ENCODE measurements at regions not wholly inside any gene's neighbourhood (a gene's known extent, or its start where the extent isn't known, plus 50 kb on each side); places are given as distances from the start of the nearest gene placed in this dataset.

GRCh38 chr2:126817172-126817571 is 81.5 kb upstream of the TEX51 start:
- intact Hi-C loops (cut with DNase I): no loop called here
- Histone ChIP-seq H3K27ac (no peak overlapping the region), H3K36me3 (no peaks in the 10 kb centered on the region), H3K9me3 (no peaks in the 10 kb centered on the region), H3K4me1 (ENCODE audit: insufficient read depth) (no peaks in the 10 kb centered on the region), H3K27me3 (no peaks in the 10 kb centered on the region), H3K4me3 (no peak overlapping the region)
- WGBS, 3 donors: 83 to 88% (median 85%) methylated on average over 3 of the region's 3 CpGs
- DNase-seq: no peak
- TF ChIP-seq POLR2A (IDR thresholded peaks at IDR 0.05) (no peak), EP300 (IDR thresholded peaks at IDR 0.05) (no peak)
- TF ChIP-seq, protein P1, sequence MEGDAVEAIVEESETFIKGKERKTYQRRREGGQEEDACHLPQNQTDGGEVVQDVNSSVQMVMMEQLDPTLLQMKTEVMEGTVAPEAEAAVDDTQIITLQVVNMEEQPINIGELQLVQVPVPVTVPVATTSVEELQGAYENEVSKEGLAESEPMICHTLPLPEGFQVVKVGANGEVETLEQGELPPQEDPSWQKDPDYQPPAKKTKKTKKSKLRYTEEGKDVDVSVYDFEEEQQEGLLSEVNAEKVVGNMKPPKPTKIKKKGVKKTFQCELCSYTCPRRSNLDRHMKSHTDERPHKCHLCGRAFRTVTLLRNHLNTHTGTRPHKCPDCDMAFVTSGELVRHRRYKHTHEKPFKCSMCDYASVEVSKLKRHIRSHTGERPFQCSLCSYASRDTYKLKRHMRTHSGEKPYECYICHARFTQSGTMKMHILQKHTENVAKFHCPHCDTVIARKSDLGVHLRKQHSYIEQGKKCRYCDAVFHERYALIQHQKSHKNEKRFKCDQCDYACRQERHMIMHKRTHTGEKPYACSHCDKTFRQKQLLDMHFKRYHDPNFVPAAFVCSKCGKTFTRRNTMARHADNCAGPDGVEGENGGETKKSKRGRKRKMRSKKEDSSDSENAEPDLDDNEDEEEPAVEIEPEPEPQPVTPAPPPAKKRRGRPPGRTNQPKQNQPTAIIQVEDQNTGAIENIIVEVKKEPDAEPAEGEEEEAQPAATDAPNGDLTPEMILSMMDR (IDR thresholded peaks at IDR 0.05): no peak

DNA sequence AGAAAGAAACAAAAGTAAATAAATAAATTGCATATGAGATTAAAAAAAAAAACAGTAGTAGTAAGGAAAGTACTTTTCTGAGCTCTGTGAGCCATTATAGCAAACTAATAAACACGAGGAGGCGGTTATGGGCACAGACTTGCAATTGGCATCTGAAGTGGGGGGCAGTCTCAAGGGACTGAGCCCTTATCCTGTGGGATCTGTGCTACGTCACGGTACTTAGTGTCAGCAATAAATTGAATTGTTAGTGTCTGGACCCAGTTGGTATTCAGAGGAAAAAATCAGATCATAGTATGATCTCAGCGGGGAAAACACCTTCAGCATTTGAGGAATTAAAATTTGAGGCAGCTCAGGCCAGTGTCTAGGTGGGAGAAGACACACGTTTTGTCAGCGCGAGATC is 76.6 kb upstream of the TEX51 start:
- H3K4me3 ChIP-seq: no peak overlapping the region
- H3K27ac ChIP-seq: no peak overlapping the region
- H3K4me1 ChIP-seq (ENCODE audit: insufficient read depth): no peaks in the 10 kb centered on the region
- TF ChIP-seq, protein P1 (IDR thresholded peaks at IDR 0.05): no peak
- TF ChIP-seq EP300 (IDR thresholded peaks at IDR 0.05) (no peak), POLR2A (IDR thresholded peaks at IDR 0.05) (no peak)
- no peaks in the 10 kb centered on the region for H3K9me3 ChIP-seq
- H3K27me3 ChIP-seq: no peaks in the 10 kb centered on the region
- DNase-seq: no peak
- intact Hi-C loops (cut with DNase I): no loop called here
- 60 to 86% (median 85%) methylated on average over 8 of the region's 8 CpGs for WGBS, 3 donors
- H3K36me3 ChIP-seq: no peaks in the 10 kb centered on the region

DNA sequence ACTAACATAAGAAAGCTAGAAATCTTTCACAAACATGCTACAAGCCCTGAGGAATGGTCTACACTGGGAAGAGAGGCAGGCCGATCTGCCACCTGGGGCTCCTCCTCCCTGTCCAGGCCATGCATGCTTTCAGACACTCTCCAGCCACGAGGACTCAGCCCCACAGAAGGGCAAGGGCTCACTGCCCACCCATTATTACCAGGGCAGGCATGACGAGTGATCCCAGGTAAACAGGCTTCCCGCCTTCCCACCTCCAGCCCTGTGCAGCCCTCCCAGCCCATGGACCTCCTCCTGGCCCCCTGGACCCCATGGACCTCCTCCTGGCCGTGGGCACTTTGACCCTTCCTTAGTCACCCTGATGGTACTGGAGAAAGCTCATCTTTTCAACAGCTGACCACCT is 75.8 kb upstream of the TEX51 start:
- Histone ChIP-seq H3K4me1 (ENCODE audit: insufficient read depth) (no peaks in the 10 kb centered on the region), H3K9me3 (no peaks in the 10 kb centered on the region), H3K27ac (no peak overlapping the region), H3K27me3 (no peaks in the 10 kb centered on the region), H3K36me3 (no peaks in the 10 kb centered on the region), H3K4me3 (no peak overlapping the region)
- TF ChIP-seq, protein P1 (IDR thresholded peaks at IDR 0.05): no peak
- no peak for TF ChIP-seq EP300 (IDR thresholded peaks at IDR 0.05)
- no peak for TF ChIP-seq POLR2A (IDR thresholded peaks at IDR 0.05)
- DNase-seq: no peak
- WGBS, 3 donors: 55 to 75% (median 66%) methylated on average over 5 of the region's 5 CpGs
- intact Hi-C loops (cut with DNase I): no loop called here

DNA sequence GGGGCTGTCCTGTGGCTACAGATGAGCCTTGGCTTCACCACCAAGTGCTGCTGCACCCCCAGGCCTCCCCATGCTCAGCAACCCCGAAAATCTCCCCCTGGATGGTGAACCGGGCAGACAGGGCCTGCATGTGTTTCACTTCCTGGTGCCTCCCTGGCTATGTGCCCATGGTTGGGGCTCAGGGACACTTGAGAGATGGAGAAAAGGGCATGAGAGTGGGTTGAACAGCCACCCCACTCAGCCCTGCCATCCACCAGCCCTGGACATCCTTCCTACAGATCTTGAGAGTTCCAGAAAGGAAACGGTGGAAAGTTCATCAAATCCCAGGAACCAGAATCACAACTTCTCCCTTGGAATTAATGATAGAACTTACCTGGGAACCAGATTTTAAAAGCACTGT is 74.7 kb upstream of the TEX51 start:
- H3K4me3 ChIP-seq: no peak overlapping the region
- no peaks in the 10 kb centered on the region for H3K36me3 ChIP-seq
- H3K27me3 ChIP-seq: no peaks in the 10 kb centered on the region
- intact Hi-C loops (cut with DNase I): no loop called here
- no peak for DNase-seq
- H3K4me1 ChIP-seq (ENCODE audit: insufficient read depth): no peaks in the 10 kb centered on the region
- WGBS, 3 donors: 81 to 89% (median 82%) methylated on average over 3 of the region's 3 CpGs
- TF ChIP-seq EP300 (IDR thresholded peaks at IDR 0.05): no peak
- TF ChIP-seq, protein P1 (IDR thresholded peaks at IDR 0.05): no peak
- TF ChIP-seq POLR2A (IDR thresholded peaks at IDR 0.05): no peak
- no peak overlapping the region for H3K27ac ChIP-seq
- no peaks in the 10 kb centered on the region for H3K9me3 ChIP-seq

- intact Hi-C loops (cut with DNase I): no loop called here
- DNase-seq: no peak
- H3K36me3 ChIP-seq: no peaks in the 10 kb centered on the region
- no peak overlapping the region for H3K4me3 ChIP-seq
- no peaks in the 10 kb centered on the region for H3K4me1 ChIP-seq (ENCODE audit: insufficient read depth)
- 71 to 87% (median 73%) methylated on average over 6 of the region's 6 CpGs for WGBS, 3 donors
- H3K9me3 ChIP-seq: no peaks in the 10 kb centered on the region
- no peak overlapping the region for H3K27ac ChIP-seq
- TF ChIP-seq, protein P1 (IDR thresholded peaks at IDR 0.05): no peak
- no peak for TF ChIP-seq POLR2A (IDR thresholded peaks at IDR 0.05)
- TF ChIP-seq EP300 (IDR thresholded peaks at IDR 0.05): no peak
- no peaks in the 10 kb centered on the region for H3K27me3 ChIP-seq
Observed at GRCh38 chr2:126824663-126825062, 74.0 kb upstream of the TEX51 start.
